GM12878 (cell line): ENCODE measurements at regions not wholly inside any gene's neighbourhood (a gene's known extent, or its start where the extent isn't known, plus 50 kb on each side); places are given as distances from the start of the nearest gene placed in this dataset.

Source experiments
- ATAC-seq: fragments of 200-7000 bp; cut with Tn5 transposase; 3 replicates; pipeline ENCODE4 v1.9.1; 2020; ENCODE audit warnings: mild to moderate bottlenecking, moderate library complexity
- BruUV-seq: library from RNA; stranded (reverse); fragments of 400-500 nt; replicated peaks from 2 replicates; lab custom pipeline; 2021; lab: Mats Ljungman, UMichigan
- CTCF ChIA-PET: fragments of 300-600 bp; sonication (Branson Sonifier 250); formaldehyde crosslinking; extraction: SDS; loops from one replicate; lab custom pipeline; 2021; ENCODE audit warnings: inconsistent platforms; lab: Yijun Ruan, JAX
- POLR2A ChIA-PET: fragments of 350-600 bp; formaldehyde crosslinking; extraction: SDS; loops from one replicate; lab custom pipeline; 2021; ENCODE audit warnings: inconsistent platforms; lab: Charles Lee
- RAD21 ChIA-PET: fragments of 300-600 bp; sonication (Branson Sonifier 250); formaldehyde crosslinking; loops from one replicate; lab custom pipeline; 2023; ENCODE audit warnings: antibody characterized with exemption; ENCODE audit not compliant: unreplicated experiment; lab: Charles Lee
- SMC1A ChIA-PET: fragments of 300-600 bp; sonication (Branson Sonifier 250); formaldehyde crosslinking; loops from one replicate; lab custom pipeline; 2023; ENCODE audit not compliant: unreplicated experiment, uncharacterized antibody; lab: Charles Lee
- DNase-seq: peaks from one replicate; pipeline ENCODE4 v3.0.0-alpha.2; 2011; ENCODE audit warnings: low read depth, low spot score
- FAIRE-seq: peaks from 3 replicates; lab custom pipeline; 2011; peaks lifted over from hg19 to GRCh38; lab: Jason Lieb, UNC
- H2AFZ ChIP-seq: 2 replicates; pipeline ENCODE4 v1.6.0; 2011; ENCODE audit warnings: low read depth, low read length, control low read depth; ENCODE audit not compliant: control insufficient read depth
- H3K27ac ChIP-seq: 2 replicates; pipeline ENCODE4 v1.5.1; 2011; ENCODE audit warnings: control low read depth; ENCODE audit not compliant: control insufficient read depth, insufficient read depth
- H3K27me3 ChIP-seq, 2 experiments: replicated peaks in 1 of 2; 2 replicates each; pipeline versions ENCODE4 v1.6.0 to v1.6.1; 2011; ENCODE audit warnings: low read length in 1 of 2; ENCODE audit not compliant: control insufficient read depth in 2 of 2, insufficient read depth in 2 of 2
- H3K36me3 ChIP-seq, 2 experiments: 2 replicates each; pipeline ENCODE4 v1.5.1; 2011; ENCODE audit warnings: low read length in 1 of 2; ENCODE audit not compliant: control insufficient read depth in 2 of 2, insufficient read depth in 2 of 2
- H3K4me1 ChIP-seq: 2 replicates; pipeline ENCODE4 v1.6.1; 2011; ENCODE audit warnings: mild to moderate bottlenecking, low read length, moderate library complexity, mixed read lengths; ENCODE audit not compliant: control insufficient read depth, insufficient read depth
- H3K4me2 ChIP-seq: 2 replicates; pipeline ENCODE4 v1.6.0; 2011; ENCODE audit warnings: control low read depth; ENCODE audit not compliant: control insufficient read depth, insufficient read depth
- H3K4me3 ChIP-seq: fragments of 200-600 bp; sonication (generic); 2 replicates; pipeline ENCODE4 v1.5.1; 2016
- H3K79me2 ChIP-seq: 2 replicates; pipeline ENCODE4 v1.6.0; 2011; ENCODE audit warnings: low read length; ENCODE audit not compliant: control insufficient read depth, insufficient read depth
- H3K9ac ChIP-seq: 2 replicates; pipeline ENCODE4 v1.8.0; 2011; ENCODE audit warnings: low read length, control low read depth, mixed read lengths; ENCODE audit not compliant: control insufficient read depth, insufficient read depth
- H3K9me3 ChIP-seq: replicated peaks from 3 replicates; pipeline ENCODE4 v1.5.1; 2011; ENCODE audit warnings: mild to moderate bottlenecking, low read length; ENCODE audit not compliant: control insufficient read depth, insufficient read depth
- H4K20me1 ChIP-seq: 2 replicates; pipeline ENCODE4 v1.6.0; 2011; ENCODE audit not compliant: control insufficient read depth, insufficient read depth
- CHD4 ChIP-seq: fragments of 200-600 bp; sonication (generic); IDR thresholded peaks from 2 replicates; pipeline ENCODE4 v1.6.1; 2016; ENCODE audit warnings: mild to moderate bottlenecking
- CREB1 ChIP-seq: IDR thresholded peaks from 2 replicates; pipeline ENCODE4 v1.6.1; 2012; ENCODE audit warnings: low read depth, mild to moderate bottlenecking, inconsistent platforms
- IRF4 ChIP-seq: IDR thresholded peaks from 2 replicates; pipeline ENCODE4 v1.6.1; 2011; ENCODE audit warnings: low read depth, low read length
- KAT2A ChIP-seq: conservative IDR thresholded peaks from 2 replicates; pipeline ENCODE4 v1.6.1; 2011; ENCODE audit warnings: low read depth, low read length; ENCODE audit not compliant: control insufficient read depth
- KDM1A ChIP-seq: fragments of 200-600 bp; sonication (generic); IDR thresholded peaks from 2 replicates; pipeline ENCODE4 v1.6.1; 2016; ENCODE audit warnings: borderline replicate concordance
- RELA ChIP-seq: fragments of 450-650 bp; IDR thresholded peaks from 2 replicates; pipeline ENCODE4 v1.8.0; 2014; ENCODE audit warnings: borderline replicate concordance; ENCODE audit not compliant: partially characterized antibody
- SMC3 ChIP-seq: IDR thresholded peaks from 2 replicates; pipeline ENCODE4 v1.6.1; 2011; ENCODE audit warnings: low read length, improper control_type of control experiment, borderline replicate concordance
- TCF12 ChIP-seq: IDR thresholded peaks from 2 replicates; pipeline ENCODE4 v1.6.1; 2011; ENCODE audit warnings: low read depth, mild to moderate bottlenecking, low read length
- in situ Hi-C: fragments of 300-500 bp; cut with MboI; formaldehyde crosslinking; loops from 9 replicates; pipeline ENCODE4 v1.14.3; 2018; ENCODE audit warnings: mixed read lengths
- intact Hi-C: fragments of 100-400 bp; cut with micrococcal nuclease; formaldehyde crosslinking; loops from one replicate; pipeline ENCODE4 v1.14.2; 2022; ENCODE audit not compliant: unreplicated experiment
- TF ChIP-seq, protein P1 (sequence below): fragments of 150-350 bp; IDR thresholded peaks from 2 replicates; pipeline ENCODE4 v1.6.1; 2016; ENCODE audit warnings: low read depth, low read length
- TF ChIP-seq, protein P2 (sequence below): IDR thresholded peaks from 2 replicates; pipeline ENCODE4 v1.6.1; 2011; ENCODE audit warnings: low read depth, mild to moderate bottlenecking, low read length, moderate library complexity, borderline replicate concordance; ENCODE audit errors: extremely low read depth
- TF ChIP-seq, protein P3 (sequence below): fragments of 450-650 bp; formaldehyde crosslinking; IDR thresholded peaks from 2 replicates; pipeline ENCODE4 v1.4.0; 2020; ENCODE audit warnings: mild to moderate bottlenecking, moderate library complexity

DNA sequence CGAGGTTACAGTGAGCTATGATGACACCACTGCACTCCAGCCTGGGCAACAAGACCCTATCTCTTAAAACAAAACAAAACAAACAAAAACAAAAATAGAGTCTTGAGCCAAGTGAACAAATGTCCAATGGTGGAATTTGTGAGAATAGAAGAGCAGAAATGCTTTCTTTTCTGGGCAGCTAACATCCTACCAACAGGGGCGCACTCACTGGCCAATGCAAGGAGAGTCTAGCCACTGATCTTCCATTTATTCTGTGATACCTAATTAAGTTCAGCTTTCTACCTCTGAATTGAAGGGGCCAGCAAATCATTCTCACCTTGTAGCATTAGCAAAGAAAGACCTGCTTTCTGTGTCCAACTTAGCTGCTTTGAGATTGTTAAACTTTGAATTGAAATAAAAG lies 301.9 kb upstream of the NR2F2 start (continued):
- TF ChIP-seq, protein P1, sequence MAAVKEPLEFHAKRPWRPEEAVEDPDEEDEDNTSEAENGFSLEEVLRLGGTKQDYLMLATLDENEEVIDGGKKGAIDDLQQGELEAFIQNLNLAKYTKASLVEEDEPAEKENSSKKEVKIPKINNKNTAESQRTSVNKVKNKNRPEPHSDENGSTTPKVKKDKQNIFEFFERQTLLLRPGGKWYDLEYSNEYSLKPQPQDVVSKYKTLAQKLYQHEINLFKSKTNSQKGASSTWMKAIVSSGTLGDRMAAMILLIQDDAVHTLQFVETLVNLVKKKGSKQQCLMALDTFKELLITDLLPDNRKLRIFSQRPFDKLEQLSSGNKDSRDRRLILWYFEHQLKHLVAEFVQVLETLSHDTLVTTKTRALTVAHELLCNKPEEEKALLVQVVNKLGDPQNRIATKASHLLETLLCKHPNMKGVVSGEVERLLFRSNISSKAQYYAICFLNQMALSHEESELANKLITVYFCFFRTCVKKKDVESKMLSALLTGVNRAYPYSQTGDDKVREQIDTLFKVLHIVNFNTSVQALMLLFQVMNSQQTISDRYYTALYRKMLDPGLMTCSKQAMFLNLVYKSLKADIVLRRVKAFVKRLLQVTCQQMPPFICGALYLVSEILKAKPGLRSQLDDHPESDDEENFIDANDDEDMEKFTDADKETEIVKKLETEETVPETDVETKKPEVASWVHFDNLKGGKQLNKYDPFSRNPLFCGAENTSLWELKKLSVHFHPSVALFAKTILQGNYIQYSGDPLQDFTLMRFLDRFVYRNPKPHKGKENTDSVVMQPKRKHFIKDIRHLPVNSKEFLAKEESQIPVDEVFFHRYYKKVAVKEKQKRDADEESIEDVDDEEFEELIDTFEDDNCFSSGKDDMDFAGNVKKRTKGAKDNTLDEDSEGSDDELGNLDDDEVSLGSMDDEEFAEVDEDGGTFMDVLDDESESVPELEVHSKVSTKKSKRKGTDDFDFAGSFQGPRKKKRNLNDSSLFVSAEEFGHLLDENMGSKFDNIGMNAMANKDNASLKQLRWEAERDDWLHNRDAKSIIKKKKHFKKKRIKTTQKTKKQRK, result no peak
- TF ChIP-seq, all 136 proteins: peak for 0

DNA sequence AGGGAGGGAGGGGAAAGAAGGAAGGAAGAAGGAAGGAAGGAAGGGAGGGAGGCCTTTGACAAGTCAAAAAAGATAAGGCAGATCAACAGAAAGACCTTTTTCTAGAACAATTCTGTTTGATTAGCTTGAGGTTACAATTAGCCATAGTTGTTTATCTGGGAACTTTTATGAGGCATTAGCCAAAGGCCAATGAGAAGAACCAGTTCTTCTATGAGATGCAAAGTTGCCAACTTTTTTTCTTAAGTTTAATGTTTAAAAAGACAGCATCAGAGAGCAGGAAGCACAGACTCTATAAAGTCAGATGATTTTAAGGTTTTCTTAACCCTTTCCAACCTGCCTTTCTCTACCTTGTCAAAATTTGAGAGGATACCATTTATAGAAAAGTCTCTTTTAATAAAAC lies 301.3 kb upstream of the NR2F2 start:
- peaks cover 4% of the 10 kb centered on the region for H3K9me3 ChIP-seq
- no peak overlapping the region for H3K4me3 ChIP-seq
- ChIA-PET CTCF (interaction anchor here (0.7 kb wide), 1 partner anchor 18 kb away, joined by 3 read pairs; no protein-coding TSS in a partner anchor), POLR2A (no interaction called here), SMC1A (interaction anchor here (1.2 to 3.3 kb wide), 3 partner anchors 8 to 35 kb away, joined by 4 to 12 read pairs (median 6); no protein-coding TSS in a partner anchor), RAD21 (interaction anchor here (1.7 kb wide), 1 partner anchor 9 kb away, joined by 4 read pairs; no protein-coding TSS in a partner anchor)
- H3K79me2 ChIP-seq, result no peaks in the 10 kb centered on the region
- no peaks in the 10 kb centered on the region for H3K36me3 ChIP-seq
- TF ChIP-seq KDM1A (no peak), TCF12 (no peak), RELA (no peak), KAT2A (no peak), CHD4 (no peak), CREB1 (no peak), IRF4 (no peak), SMC3 (no peak)
- TF ChIP-seq, protein P2, sequence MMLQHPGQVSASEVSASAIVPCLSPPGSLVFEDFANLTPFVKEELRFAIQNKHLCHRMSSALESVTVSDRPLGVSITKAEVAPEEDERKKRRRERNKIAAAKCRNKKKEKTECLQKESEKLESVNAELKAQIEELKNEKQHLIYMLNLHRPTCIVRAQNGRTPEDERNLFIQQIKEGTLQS, result no peak
- TF ChIP-seq, protein P3, sequence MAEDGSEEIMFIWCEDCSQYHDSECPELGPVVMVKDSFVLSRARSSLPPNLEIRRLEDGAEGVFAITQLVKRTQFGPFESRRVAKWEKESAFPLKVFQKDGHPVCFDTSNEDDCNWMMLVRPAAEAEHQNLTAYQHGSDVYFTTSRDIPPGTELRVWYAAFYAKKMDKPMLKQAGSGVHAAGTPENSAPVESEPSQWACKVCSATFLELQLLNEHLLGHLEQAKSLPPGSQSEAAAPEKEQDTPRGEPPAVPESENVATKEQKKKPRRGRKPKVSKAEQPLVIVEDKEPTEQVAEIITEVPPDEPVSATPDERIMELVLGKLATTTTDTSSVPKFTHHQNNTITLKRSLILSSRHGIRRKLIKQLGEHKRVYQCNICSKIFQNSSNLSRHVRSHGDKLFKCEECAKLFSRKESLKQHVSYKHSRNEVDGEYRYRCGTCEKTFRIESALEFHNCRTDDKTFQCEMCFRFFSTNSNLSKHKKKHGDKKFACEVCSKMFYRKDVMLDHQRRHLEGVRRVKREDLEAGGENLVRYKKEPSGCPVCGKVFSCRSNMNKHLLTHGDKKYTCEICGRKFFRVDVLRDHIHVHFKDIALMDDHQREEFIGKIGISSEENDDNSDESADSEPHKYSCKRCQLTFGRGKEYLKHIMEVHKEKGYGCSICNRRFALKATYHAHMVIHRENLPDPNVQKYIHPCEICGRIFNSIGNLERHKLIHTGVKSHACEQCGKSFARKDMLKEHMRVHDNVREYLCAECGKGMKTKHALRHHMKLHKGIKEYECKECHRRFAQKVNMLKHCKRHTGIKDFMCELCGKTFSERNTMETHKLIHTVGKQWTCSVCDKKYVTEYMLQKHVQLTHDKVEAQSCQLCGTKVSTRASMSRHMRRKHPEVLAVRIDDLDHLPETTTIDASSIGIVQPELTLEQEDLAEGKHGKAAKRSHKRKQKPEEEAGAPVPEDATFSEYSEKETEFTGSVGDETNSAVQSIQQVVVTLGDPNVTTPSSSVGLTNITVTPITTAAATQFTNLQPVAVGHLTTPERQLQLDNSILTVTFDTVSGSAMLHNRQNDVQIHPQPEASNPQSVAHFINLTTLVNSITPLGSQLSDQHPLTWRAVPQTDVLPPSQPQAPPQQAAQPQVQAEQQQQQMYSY, result no peak
- H3K27me3 ChIP-seq, result no peaks in the 10 kb centered on the region
- no peak overlapping the region for H3K27ac ChIP-seq
- in situ Hi-C loops (no loop called here), intact Hi-C loops (no loop called here)
- no peak overlapping the region for H3K9ac ChIP-seq
- ATAC-seq (no peak), FAIRE-seq (no peak), DNase-seq (no peak)
- no peaks in the 10 kb centered on the region for H4K20me1 ChIP-seq
- no TSS peak for BruUV-seq
- no peaks in the 10 kb centered on the region for H3K4me1 ChIP-seq
- H3K4me2 ChIP-seq, result no peak overlapping the region
- no peak overlapping the region for H2AFZ ChIP-seq
